ENCODE measurements at regions not wholly inside any gene's neighbourhood (a gene's known extent, or its start where the extent isn't known, plus 50 kb on each side); places are given as distances from the start of the nearest gene placed in this dataset.

GRCh38 chr15:87575896-87576473, 680.6 kb downstream of the NTRK3 start:
- Histone ChIP-seq H3K27me3 (ENCODE audit: insufficient read depth, low read depth) (no peaks in the 10 kb centered on the region), H3K4me1 (replicated peaks; ENCODE audit: insufficient read depth) (no peaks in the 10 kb centered on the region), H2AFZ (no peak overlapping the region), H3K9me3 (ENCODE audit: insufficient read depth, low read depth) (no peaks in the 10 kb centered on the region), H3K4me3 (no peak overlapping the region), H3K27ac (no peak overlapping the region), H3K9me2 (ENCODE audit: insufficient read depth) (no peaks in the 10 kb centered on the region), H3K79me2 (ENCODE audit: low read depth) (no peaks in the 10 kb centered on the region), H3K36me3 (ENCODE audit: low read depth) (no peaks in the 10 kb centered on the region), H3K4me2 (no peak overlapping the region), H3F3A (ENCODE audit: insufficient read depth, low read depth) (no peaks in the 10 kb centered on the region), H4K20me1 (ENCODE audit: insufficient read depth) (no peaks in the 10 kb centered on the region; the same call in 1 of the 2 replicates)
- no peak for DNase-seq
- ChIA-PET CTCF (interaction anchor here (0.6 kb wide), 1 partner anchor 21 kb away, joined by 4 read pairs; no protein-coding TSS in a partner anchor), POLR2A (ENCODE audit: unreplicated experiment) (no interaction called here)
- TF ChIP-seq EZH2 (IDR thresholded peaks at IDR 0.05; ENCODE audit: low read depth) (no peak), CTCF (conservative IDR thresholded peaks at IDR 0.05) (no peak)
- BruUV-seq (replicated peaks) = no TSS peak
- intact Hi-C loops (cut with micrococcal nuclease; ENCODE audit: unreplicated experiment) = no loop called here

GRCh38 chr15:87573534-87573933, 683.0 kb downstream of the NTRK3 start:
- Histone ChIP-seq H3K4me1 (replicated peaks; ENCODE audit: insufficient read depth) (no peaks in the 10 kb centered on the region), H4K20me1 (ENCODE audit: insufficient read depth) (no peaks in the 10 kb centered on the region; the same call in 1 of the 2 replicates), H3K79me2 (ENCODE audit: low read depth) (no peaks in the 10 kb centered on the region), H3K4me3 (no peak overlapping the region), H3K36me3 (ENCODE audit: low read depth) (no peaks in the 10 kb centered on the region), H3K27me3 (ENCODE audit: insufficient read depth, low read depth) (no peaks in the 10 kb centered on the region), H3K9me2 (ENCODE audit: insufficient read depth) (no peaks in the 10 kb centered on the region), H3K27ac (no peak overlapping the region), H3K4me2 (no peak overlapping the region), H3K9me3 (ENCODE audit: insufficient read depth, low read depth) (no peaks in the 10 kb centered on the region), H2AFZ (no peak overlapping the region), H3F3A (ENCODE audit: insufficient read depth, low read depth) (no peaks in the 10 kb centered on the region)
- ChIA-PET POLR2A (ENCODE audit: unreplicated experiment) (no interaction called here), CTCF (no interaction called here)
- intact Hi-C loops (cut with micrococcal nuclease; ENCODE audit: unreplicated experiment) = no loop called here
- no TSS peak for BruUV-seq (replicated peaks)
- no peak for TF ChIP-seq CTCF (conservative IDR thresholded peaks at IDR 0.05)
- no peak for TF ChIP-seq EZH2 (IDR thresholded peaks at IDR 0.05; ENCODE audit: low read depth)
- DNase-seq = no peak

- no peaks in the 10 kb centered on the region for H3K27me3 ChIP-seq (ENCODE audit: insufficient read depth, low read depth)
- H2AFZ ChIP-seq = no peak overlapping the region
- ChIA-PET CTCF (no interaction called here), POLR2A (ENCODE audit: unreplicated experiment) (no interaction called here)
- intact Hi-C loops (cut with micrococcal nuclease; ENCODE audit: unreplicated experiment) = no loop called here
- no peak overlapping the region for H3K4me2 ChIP-seq
- H3K36me3 ChIP-seq (ENCODE audit: low read depth) = no peaks in the 10 kb centered on the region
- H3F3A ChIP-seq (ENCODE audit: insufficient read depth, low read depth) = no peaks in the 10 kb centered on the region
- no peaks in the 10 kb centered on the region for H3K9me3 ChIP-seq (ENCODE audit: insufficient read depth, low read depth)
- H3K4me1 ChIP-seq (replicated peaks; ENCODE audit: insufficient read depth) = no peaks in the 10 kb centered on the region
- H3K4me3 ChIP-seq = no peak overlapping the region
- TF ChIP-seq CTCF (conservative IDR thresholded peaks at IDR 0.05) (no peak), EZH2 (IDR thresholded peaks at IDR 0.05; ENCODE audit: low read depth) (no peak)
- H4K20me1 ChIP-seq (ENCODE audit: insufficient read depth) = no peaks in the 10 kb centered on the region; the same call in 1 of the 2 replicates
- H3K79me2 ChIP-seq (ENCODE audit: low read depth) = no peaks in the 10 kb centered on the region
- DNase-seq = no peak
- no peak overlapping the region for H3K27ac ChIP-seq
- BruUV-seq (replicated peaks) = no TSS peak
- no peaks in the 10 kb centered on the region for H3K9me2 ChIP-seq (ENCODE audit: insufficient read depth)
Measured at GRCh38 chr15:87573039-87573438, 683.5 kb downstream of the NTRK3 start.

All from PC-9 (cell line).